ENCODE measurements at regions not wholly inside any gene's neighbourhood (a gene's known extent, or its start where the extent isn't known, plus 50 kb on each side); places are given as distances from the start of the nearest gene placed in this dataset.

DNA sequence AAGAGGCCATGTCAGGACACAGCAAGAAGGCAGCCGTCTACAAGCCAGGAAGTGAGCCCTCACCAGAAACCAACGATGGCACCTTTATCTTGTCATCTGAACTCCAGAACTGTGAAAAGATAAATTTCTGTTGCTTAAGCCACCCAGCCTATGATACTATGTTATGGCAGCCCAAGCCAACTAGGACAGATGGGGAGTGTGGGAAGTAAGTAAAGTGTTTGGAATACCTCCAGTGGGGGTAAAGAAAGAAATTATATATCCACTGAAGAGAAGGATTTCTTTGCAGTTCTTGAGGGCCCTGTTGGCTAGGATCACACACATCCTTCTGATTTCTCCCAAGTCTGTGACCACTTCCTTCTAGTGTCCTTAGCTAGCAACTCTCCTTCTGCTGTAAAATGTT lies 384.4 kb downstream of the TNS3 start:
- TF ChIP-seq POLR2A (IDR thresholded peaks at IDR 0.05): no peak
- no peak for TF ChIP-seq CTCF (IDR thresholded peaks at IDR 0.05)
